Type B pancreatic cell (in vitro differentiated cells): ENCODE measurements at regions not wholly inside any gene's neighbourhood (a gene's known extent, or its start where the extent isn't known, plus 50 kb on each side); places are given as distances from the start of the nearest gene placed in this dataset.

ENCODE experiments used
- DNase-seq: peaks from one replicate; pipeline ENCODE4 v3.0.0; 2021; ENCODE audit warnings: mixed read lengths; ENCODE audit not compliant: unreplicated experiment; ENCODE audit errors: extremely low spot score
- H3K27ac Mint-ChIP-seq: 2 replicates; pipeline ENCODE4 v1.8.0; 2021; ENCODE audit warnings: mild to moderate bottlenecking, mixed read lengths
- H3K27me3 Mint-ChIP-seq: 2 replicates; pipeline ENCODE4 v1.8.0; 2021; ENCODE audit warnings: mixed read lengths
- H3K36me3 Mint-ChIP-seq: 2 replicates; pipeline ENCODE4 v1.8.0; 2021; ENCODE audit warnings: mixed read lengths
- H3K4me1 Mint-ChIP-seq: one replicate; pipeline ENCODE4 v1.8.0; 2021; ENCODE audit warnings: mixed read lengths; ENCODE audit not compliant: unreplicated experiment
- H3K4me3 Mint-ChIP-seq: 2 replicates; pipeline ENCODE4 v1.8.0; 2021; ENCODE audit warnings: mild to moderate bottlenecking, mixed read lengths
- H3K9me3 Mint-ChIP-seq: 2 replicates; pipeline ENCODE4 v1.8.0; 2021; ENCODE audit warnings: mixed read lengths
- TF ChIP-seq, protein P1 (sequence below): fragments of 200-600 bp; sonication (generic); conservative IDR thresholded peaks from 2 replicates; pipeline ENCODE4 v1.5.0; 2021; ENCODE audit warnings: antibody characterized with exemption, mild to moderate bottlenecking

DNA sequence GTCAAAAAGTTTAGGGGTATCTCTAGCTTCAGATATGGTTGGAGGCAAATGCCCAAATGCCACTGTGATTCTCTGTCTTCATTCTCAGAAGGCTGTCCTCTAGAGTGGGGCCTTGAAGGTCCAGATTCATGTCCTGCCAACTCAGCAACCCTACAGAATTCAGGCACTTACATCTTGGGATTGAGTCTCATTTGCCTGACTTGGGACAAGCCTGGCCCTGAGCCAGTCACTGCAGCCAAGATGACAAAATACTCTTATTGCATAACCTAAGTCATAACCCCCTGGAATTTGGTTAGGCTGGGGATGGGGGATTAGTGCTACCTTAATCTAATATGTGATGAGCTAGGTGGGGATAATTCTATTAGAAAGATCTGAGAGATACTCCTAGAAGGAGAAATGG, 100.5 kb downstream of the AREG start:
- no peaks in the 10 kb centered on the region for H3K36me3 Mint-ChIP-seq
- no peaks in the 10 kb centered on the region for H3K27me3 Mint-ChIP-seq
- TF ChIP-seq, protein P1, sequence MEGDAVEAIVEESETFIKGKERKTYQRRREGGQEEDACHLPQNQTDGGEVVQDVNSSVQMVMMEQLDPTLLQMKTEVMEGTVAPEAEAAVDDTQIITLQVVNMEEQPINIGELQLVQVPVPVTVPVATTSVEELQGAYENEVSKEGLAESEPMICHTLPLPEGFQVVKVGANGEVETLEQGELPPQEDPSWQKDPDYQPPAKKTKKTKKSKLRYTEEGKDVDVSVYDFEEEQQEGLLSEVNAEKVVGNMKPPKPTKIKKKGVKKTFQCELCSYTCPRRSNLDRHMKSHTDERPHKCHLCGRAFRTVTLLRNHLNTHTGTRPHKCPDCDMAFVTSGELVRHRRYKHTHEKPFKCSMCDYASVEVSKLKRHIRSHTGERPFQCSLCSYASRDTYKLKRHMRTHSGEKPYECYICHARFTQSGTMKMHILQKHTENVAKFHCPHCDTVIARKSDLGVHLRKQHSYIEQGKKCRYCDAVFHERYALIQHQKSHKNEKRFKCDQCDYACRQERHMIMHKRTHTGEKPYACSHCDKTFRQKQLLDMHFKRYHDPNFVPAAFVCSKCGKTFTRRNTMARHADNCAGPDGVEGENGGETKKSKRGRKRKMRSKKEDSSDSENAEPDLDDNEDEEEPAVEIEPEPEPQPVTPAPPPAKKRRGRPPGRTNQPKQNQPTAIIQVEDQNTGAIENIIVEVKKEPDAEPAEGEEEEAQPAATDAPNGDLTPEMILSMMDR, result no peak
- peaks cover 9% of the 10 kb centered on the region for H3K4me1 Mint-ChIP-seq
- H3K27ac Mint-ChIP-seq, result no peak overlapping the region
- H3K9me3 Mint-ChIP-seq, result no peaks in the 10 kb centered on the region
- DNase-seq, result no peak
- H3K4me3 Mint-ChIP-seq, result no peak overlapping the region

DNA sequence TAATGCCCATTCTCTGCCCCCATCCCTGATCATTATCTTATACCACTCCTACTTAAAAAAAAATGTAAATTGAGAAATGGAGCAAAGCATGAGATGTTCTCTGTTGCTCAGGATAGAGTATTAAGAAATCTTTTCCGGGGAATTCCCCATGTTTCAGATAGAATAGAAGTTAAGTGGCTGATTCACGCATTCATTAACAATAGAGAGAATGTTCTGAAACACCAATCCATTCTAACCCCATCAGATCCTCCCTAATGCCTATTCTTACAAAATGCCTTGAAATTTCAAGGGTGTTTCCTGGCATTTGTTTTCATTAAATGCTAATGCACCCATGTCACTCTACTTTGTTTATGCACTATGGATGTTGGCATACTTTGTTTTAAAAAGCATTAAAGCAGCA, 101.1 kb downstream of the AREG start:
- Mint-ChIP-seq H3K36me3 (no peaks in the 10 kb centered on the region), H3K27ac (no peak overlapping the region), H3K27me3 (no peaks in the 10 kb centered on the region), H3K4me3 (no peak overlapping the region), H3K9me3 (no peaks in the 10 kb centered on the region), H3K4me1 (peaks cover 9% of the 10 kb centered on the region)
- TF ChIP-seq, protein P1, result no peak
- no peak for DNase-seq

DNA sequence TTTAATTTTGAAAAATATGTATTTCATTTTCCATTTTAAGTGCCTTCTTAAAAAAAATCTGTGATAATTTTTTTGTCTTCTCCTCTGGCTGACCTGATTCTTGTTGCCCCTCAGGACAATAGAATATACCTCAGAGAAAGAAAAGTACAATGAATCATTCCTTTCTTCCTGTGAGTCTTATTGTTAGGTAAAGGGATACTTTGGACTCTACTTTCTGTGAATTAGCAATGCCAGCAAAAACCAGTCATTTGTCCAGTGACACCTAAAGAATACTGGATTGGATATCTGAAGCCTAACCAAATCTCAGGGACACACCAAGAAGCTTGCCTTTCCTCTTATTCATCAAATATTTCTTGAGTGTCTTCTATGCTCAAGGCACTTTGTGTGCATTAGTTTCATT, 102.1 kb downstream of the AREG start:
- Mint-ChIP-seq H3K4me1 (peaks cover 13% of the 10 kb centered on the region), H3K4me3 (no peak overlapping the region), H3K27ac (no peak overlapping the region), H3K9me3 (no peaks in the 10 kb centered on the region), H3K27me3 (no peaks in the 10 kb centered on the region), H3K36me3 (no peaks in the 10 kb centered on the region)
- TF ChIP-seq, protein P1, result no peak
- no peak for DNase-seq

DNA sequence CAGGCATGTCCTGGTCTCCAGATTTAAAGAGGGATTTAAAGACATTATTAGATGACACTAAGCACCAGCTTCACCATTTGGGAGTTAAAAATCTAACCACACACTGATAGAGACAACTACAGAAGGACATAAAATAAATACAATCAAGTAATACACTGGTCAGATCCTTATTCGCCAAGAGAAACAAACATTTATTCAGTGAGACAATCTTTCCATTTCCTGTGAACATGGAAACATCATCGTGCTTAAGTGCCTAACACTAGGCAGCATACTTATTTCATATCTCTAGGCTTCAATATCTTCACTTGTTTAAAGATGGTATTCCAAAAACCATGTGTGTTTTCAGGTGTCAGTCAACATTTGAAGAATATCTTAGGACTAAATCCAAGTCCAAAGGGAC, 103.6 kb downstream of the AREG start:
- Mint-ChIP-seq H3K4me3 (no peak overlapping the region), H3K4me1 (peaks cover 9% of the 10 kb centered on the region), H3K36me3 (no peaks in the 10 kb centered on the region)

DNA sequence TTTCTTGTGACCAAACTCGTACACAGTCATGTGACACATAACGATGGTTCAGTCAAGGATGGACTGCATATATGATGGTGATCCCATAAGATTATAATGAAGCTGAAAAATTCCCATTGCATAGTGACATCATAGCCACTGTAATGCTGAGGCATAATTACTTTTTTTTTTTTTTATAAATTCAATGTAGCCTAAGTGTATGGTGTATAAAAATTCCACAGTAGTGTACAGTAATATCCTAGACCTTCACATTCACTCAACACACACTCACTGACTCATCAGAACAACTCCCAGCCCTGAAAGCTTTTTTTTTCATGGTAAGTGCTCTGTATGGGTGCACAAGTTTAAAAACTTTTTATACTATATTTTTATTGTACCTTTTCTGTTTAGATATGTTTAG, 105.0 kb downstream of the AREG start:
- no peak overlapping the region for H3K4me3 Mint-ChIP-seq
- H3K27me3 Mint-ChIP-seq, result no peaks in the 10 kb centered on the region
- no peaks in the 10 kb centered on the region for H3K36me3 Mint-ChIP-seq
- H3K27ac Mint-ChIP-seq, result no peak overlapping the region
- no peak for DNase-seq
- TF ChIP-seq, protein P1, result no peak
- no peaks in the 10 kb centered on the region for H3K9me3 Mint-ChIP-seq
- peaks cover 9% of the 10 kb centered on the region for H3K4me1 Mint-ChIP-seq

More for the DNA sequence above, 103.6 kb downstream of the AREG start:
- Mint-ChIP-seq H3K27me3 (no peaks in the 10 kb centered on the region), H3K27ac (no peak overlapping the region), H3K9me3 (no peaks in the 10 kb centered on the region)
- DNase-seq, result no peak
- TF ChIP-seq, protein P1, result no peak

DNA sequence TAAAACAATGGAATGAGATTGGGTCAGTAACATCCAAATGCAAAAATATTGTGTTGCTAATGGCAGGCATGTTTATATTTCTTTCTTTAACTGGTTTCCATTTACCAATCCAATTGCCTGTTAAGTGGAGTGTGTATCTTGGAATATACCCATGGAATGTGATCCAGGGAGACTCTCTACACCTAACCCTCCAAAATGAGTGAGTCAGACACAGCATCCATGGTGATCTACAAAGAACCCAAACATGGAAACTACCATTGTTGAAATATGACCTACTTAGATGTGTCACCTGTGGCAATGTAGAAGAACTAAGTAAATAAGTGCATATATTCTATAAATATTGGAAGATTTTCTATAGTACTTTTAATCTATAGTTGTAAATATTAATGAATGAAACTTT, 110.3 kb downstream of the AREG start:
- TF ChIP-seq, protein P1, result no peak
- DNase-seq, result no peak
- peaks cover 4% of the 10 kb centered on the region for H3K4me1 Mint-ChIP-seq
- no peak overlapping the region for H3K27ac Mint-ChIP-seq
- peaks cover 3% of the 10 kb centered on the region for H3K9me3 Mint-ChIP-seq
- H3K4me3 Mint-ChIP-seq, result no peak overlapping the region
- H3K36me3 Mint-ChIP-seq, result no peaks in the 10 kb centered on the region
- no peaks in the 10 kb centered on the region for H3K27me3 Mint-ChIP-seq
